ENCODE measurements at regions not wholly inside any gene's neighbourhood (a gene's known extent, or its start where the extent isn't known, plus 50 kb on each side); places are given as distances from the start of the nearest gene placed in this dataset.

GRCh38 chr2:157181234-157181633, 76.3 kb upstream of the GALNT5 start:
- no peaks in the 10 kb centered on the region for H3K36me3 ChIP-seq (ENCODE audit: insufficient read depth, low read length)
- H3K4me3 ChIP-seq (ENCODE audit: low read length): no peak overlapping the region
- H3F3A ChIP-seq (ENCODE audit: insufficient read depth, low read length, poor library complexity, severe bottlenecking): no peaks in the 10 kb centered on the region
- no peak overlapping the region for H3K4me2 ChIP-seq (ENCODE audit: low read length)
- H3K9ac ChIP-seq (ENCODE audit: low read length): no peak overlapping the region
- H3K9me2 ChIP-seq (ENCODE audit: insufficient read depth, low read length): no peaks in the 10 kb centered on the region
- TF ChIP-seq SMC3 (conservative IDR thresholded peaks at IDR 0.05; ENCODE audit: poor library complexity) (no peak), EZH2 (IDR thresholded peaks at IDR 0.05; ENCODE audit: borderline replicate concordance, insufficient read depth, low read length, poor library complexity, severe bottlenecking) (no peak), TAF1 (IDR thresholded peaks at IDR 0.05; ENCODE audit: low read depth) (no peak), CTCF (IDR thresholded peaks at IDR 0.05; ENCODE audit: poor library complexity, severe bottlenecking) (no peak), EP300 (conservative IDR thresholded peaks at IDR 0.05; ENCODE audit: poor library complexity, severe bottlenecking) (no peak), MXI1 (conservative IDR thresholded peaks at IDR 0.05; ENCODE audit: poor library complexity, severe bottlenecking) (no peak), REST (IDR thresholded peaks at IDR 0.05; ENCODE audit: borderline replicate concordance) (no peak), POLR2AphosphoS5 (IDR thresholded peaks at IDR 0.05) (no peak), RAD21 (conservative IDR thresholded peaks at IDR 0.05) (no peak)
- no peaks in the 10 kb centered on the region for H4K20me1 ChIP-seq (ENCODE audit: insufficient read depth)
- H3K9me3 ChIP-seq (ENCODE audit: low read length): no peaks in the 10 kb centered on the region
- no peaks in the 10 kb centered on the region for H3K79me2 ChIP-seq (replicated peaks; ENCODE audit: insufficient read depth, low read length)
- no peaks in the 10 kb centered on the region for H3K27me3 ChIP-seq (ENCODE audit: insufficient read depth, low read depth, low read length)
- no peak overlapping the region for H3K27ac ChIP-seq (ENCODE audit: low read length)
- no peak overlapping the region for H2AFZ ChIP-seq (ENCODE audit: low read depth, low read length)

- Histone ChIP-seq H3K79me2 (replicated peaks; ENCODE audit: insufficient read depth, low read length) (no peaks in the 10 kb centered on the region), H3K27ac (ENCODE audit: low read length) (no peak overlapping the region), H3F3A (ENCODE audit: insufficient read depth, low read length, poor library complexity, severe bottlenecking) (no peaks in the 10 kb centered on the region), H3K4me2 (ENCODE audit: low read length) (no peak overlapping the region), H3K9ac (ENCODE audit: low read length) (no peak overlapping the region), H4K20me1 (ENCODE audit: insufficient read depth) (no peaks in the 10 kb centered on the region), H3K27me3 (ENCODE audit: insufficient read depth, low read depth, low read length) (no peaks in the 10 kb centered on the region), H3K36me3 (ENCODE audit: insufficient read depth, low read length) (no peaks in the 10 kb centered on the region), H2AFZ (ENCODE audit: low read depth, low read length) (no peak overlapping the region), H3K4me3 (ENCODE audit: low read length) (no peak overlapping the region), H3K9me3 (ENCODE audit: low read length) (no peaks in the 10 kb centered on the region), H3K9me2 (ENCODE audit: insufficient read depth, low read length) (no peaks in the 10 kb centered on the region)
- TF ChIP-seq RAD21 (conservative IDR thresholded peaks at IDR 0.05) (no peak), REST (IDR thresholded peaks at IDR 0.05; ENCODE audit: borderline replicate concordance) (no peak), EZH2 (IDR thresholded peaks at IDR 0.05; ENCODE audit: borderline replicate concordance, insufficient read depth, low read length, poor library complexity, severe bottlenecking) (no peak), CTCF (IDR thresholded peaks at IDR 0.05; ENCODE audit: poor library complexity, severe bottlenecking) (no peak), SMC3 (conservative IDR thresholded peaks at IDR 0.05; ENCODE audit: poor library complexity) (no peak), TAF1 (IDR thresholded peaks at IDR 0.05; ENCODE audit: low read depth) (no peak), POLR2AphosphoS5 (IDR thresholded peaks at IDR 0.05) (no peak), MXI1 (conservative IDR thresholded peaks at IDR 0.05; ENCODE audit: poor library complexity, severe bottlenecking) (no peak), EP300 (conservative IDR thresholded peaks at IDR 0.05; ENCODE audit: poor library complexity, severe bottlenecking) (no peak)
Observed at GRCh38 chr2:157182204-157182709, 75.2 kb upstream of the GALNT5 start.
